GM04503 (cell line): ENCODE measurements at regions not wholly inside any gene's neighbourhood (a gene's known extent, or its start where the extent isn't known, plus 50 kb on each side); places are given as distances from the start of the nearest gene placed in this dataset.

ENCODE experiments used
- DNase-seq: peaks from one replicate; pipeline ENCODE4 v3.0.0-alpha.2; 2012; ENCODE audit warnings: low read depth

- DNase-seq, result no peak
Measured at GRCh38 chr14:26395726-26396125, 202.1 kb downstream of the NOVA1 start.

- DNase-seq, result no peak
Measured at GRCh38 chr14:26394150-26394810, 203.6 kb downstream of the NOVA1 start.

GRCh38 chr14:26392498-26392897 lies 205.3 kb downstream of the NOVA1 start:
- no peak for DNase-seq

- peak; percentile 1 for DNase-seq
Measured at GRCh38 chr14:26389646-26390508, 208.0 kb downstream of the NOVA1 start.

GRCh38 chr14:26385310-26385709 lies 212.5 kb downstream of the NOVA1 start:
- no peak for DNase-seq

GRCh38 chr14:26382901-26383685 lies 214.7 kb downstream of the NOVA1 start:
- no peak for DNase-seq

- DNase-seq, result no peak
Measured at GRCh38 chr14:26381405-26381804, 216.4 kb downstream of the NOVA1 start.

GRCh38 chr14:26380637-26381036 lies 217.2 kb downstream of the NOVA1 start:
- no peak for DNase-seq

- DNase-seq, result no peak
Measured at GRCh38 chr14:26379951-26380350, 217.9 kb downstream of the NOVA1 start.

- no peak for DNase-seq
Measured at GRCh38 chr14:26377150-26377549, 220.7 kb downstream of the NOVA1 start.

GRCh38 chr14:26370115-26370514 lies 227.7 kb downstream of the NOVA1 start:
- no peak for DNase-seq

- no peak for DNase-seq
Measured at GRCh38 chr14:26363689-26364088, 234.1 kb downstream of the NOVA1 start.

GRCh38 chr14:26344596-26344995 lies 253.2 kb downstream of the NOVA1 start:
- no peak for DNase-seq

GRCh38 chr14:26339381-26339780 lies 258.5 kb downstream of the NOVA1 start:
- DNase-seq, result no peak

GRCh38 chr14:26338231-26338630 lies 259.6 kb downstream of the NOVA1 start:
- DNase-seq, result no peak

GRCh38 chr14:26334288-26334687 lies 263.5 kb downstream of the NOVA1 start:
- DNase-seq, result no peak

- DNase-seq, result no peak
Measured at GRCh38 chr14:26332966-26333365, 264.9 kb downstream of the NOVA1 start.

- DNase-seq, result no peak
Measured at GRCh38 chr14:26330982-26331381, 266.9 kb downstream of the NOVA1 start.

GRCh38 chr14:26328791-26329190 lies 269.0 kb downstream of the NOVA1 start:
- no peak for DNase-seq

GRCh38 chr14:26323869-26324268 lies 274.0 kb downstream of the NOVA1 start:
- DNase-seq, result no peak

GRCh38 chr14:26320886-26321285 lies 276.9 kb downstream of the NOVA1 start:
- no peak for DNase-seq

- no peak for DNase-seq
Measured at GRCh38 chr14:26319139-26319864, 278.5 kb downstream of the NOVA1 start.
